AG10803 (cell line): ENCODE measurements at regions not wholly inside any gene's neighbourhood (a gene's known extent, or its start where the extent isn't known, plus 50 kb on each side); places are given as distances from the start of the nearest gene placed in this dataset.

ENCODE experiments used
- DNase-seq: peaks from one replicate; pipeline ENCODE4 v3.0.0; 2010; ENCODE audit warnings: low read depth
- H3K4me3 ChIP-seq: 2 replicates; pipeline ENCODE4 v1.5.1; 2011; ENCODE audit warnings: mild to moderate bottlenecking, low read length, control low read depth
- TF ChIP-seq, protein P1 (sequence below): conservative IDR thresholded peaks from 2 replicates; pipeline ENCODE4 v1.5.1; 2011; ENCODE audit warnings: mild to moderate bottlenecking, low read length, control low read depth, inconsistent platforms

DNA sequence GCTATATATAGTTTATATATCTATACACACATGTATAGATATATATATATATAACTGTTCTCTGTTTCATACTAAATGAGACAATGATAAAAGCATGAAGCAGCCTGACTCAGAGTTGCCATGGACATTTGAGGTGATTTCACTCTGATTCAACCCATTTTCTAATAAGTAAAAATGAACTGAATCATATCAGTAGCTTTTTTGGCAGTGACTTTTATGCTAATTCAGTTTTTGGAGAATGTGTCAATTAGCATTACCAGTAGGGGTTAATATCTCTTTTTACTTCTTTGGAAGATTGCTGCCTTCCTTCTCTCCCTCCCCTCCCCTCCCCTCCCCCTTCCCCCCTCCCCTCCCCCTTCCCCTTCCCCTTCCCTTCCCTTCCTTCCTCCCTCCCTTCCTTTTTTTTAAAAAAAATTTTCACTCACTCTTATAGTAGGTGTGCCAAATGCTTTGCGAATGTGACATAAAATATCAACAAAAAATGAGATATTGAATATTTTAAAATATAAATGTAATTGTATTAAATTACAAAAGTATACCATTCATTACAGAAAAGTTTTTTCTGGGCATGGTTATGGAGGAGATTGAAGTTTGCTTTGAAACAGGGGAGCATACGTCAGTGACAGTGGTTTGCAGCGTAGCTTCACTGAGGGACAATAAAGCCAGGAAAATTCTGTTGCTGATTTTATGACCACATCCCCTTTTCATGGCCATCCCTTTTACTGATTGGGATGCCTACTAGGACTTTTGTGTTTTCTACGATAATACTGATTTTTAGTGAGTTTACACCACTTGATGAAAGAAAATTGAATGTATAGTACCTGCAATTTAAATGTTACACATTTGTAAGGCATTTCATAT is 64.0 kb upstream of the KLF6 start:
- peak; percentile 63 for DNase-seq
- TF ChIP-seq, protein P1, sequence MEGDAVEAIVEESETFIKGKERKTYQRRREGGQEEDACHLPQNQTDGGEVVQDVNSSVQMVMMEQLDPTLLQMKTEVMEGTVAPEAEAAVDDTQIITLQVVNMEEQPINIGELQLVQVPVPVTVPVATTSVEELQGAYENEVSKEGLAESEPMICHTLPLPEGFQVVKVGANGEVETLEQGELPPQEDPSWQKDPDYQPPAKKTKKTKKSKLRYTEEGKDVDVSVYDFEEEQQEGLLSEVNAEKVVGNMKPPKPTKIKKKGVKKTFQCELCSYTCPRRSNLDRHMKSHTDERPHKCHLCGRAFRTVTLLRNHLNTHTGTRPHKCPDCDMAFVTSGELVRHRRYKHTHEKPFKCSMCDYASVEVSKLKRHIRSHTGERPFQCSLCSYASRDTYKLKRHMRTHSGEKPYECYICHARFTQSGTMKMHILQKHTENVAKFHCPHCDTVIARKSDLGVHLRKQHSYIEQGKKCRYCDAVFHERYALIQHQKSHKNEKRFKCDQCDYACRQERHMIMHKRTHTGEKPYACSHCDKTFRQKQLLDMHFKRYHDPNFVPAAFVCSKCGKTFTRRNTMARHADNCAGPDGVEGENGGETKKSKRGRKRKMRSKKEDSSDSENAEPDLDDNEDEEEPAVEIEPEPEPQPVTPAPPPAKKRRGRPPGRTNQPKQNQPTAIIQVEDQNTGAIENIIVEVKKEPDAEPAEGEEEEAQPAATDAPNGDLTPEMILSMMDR = no peak
- no peak overlapping the region for H3K4me3 ChIP-seq

DNA sequence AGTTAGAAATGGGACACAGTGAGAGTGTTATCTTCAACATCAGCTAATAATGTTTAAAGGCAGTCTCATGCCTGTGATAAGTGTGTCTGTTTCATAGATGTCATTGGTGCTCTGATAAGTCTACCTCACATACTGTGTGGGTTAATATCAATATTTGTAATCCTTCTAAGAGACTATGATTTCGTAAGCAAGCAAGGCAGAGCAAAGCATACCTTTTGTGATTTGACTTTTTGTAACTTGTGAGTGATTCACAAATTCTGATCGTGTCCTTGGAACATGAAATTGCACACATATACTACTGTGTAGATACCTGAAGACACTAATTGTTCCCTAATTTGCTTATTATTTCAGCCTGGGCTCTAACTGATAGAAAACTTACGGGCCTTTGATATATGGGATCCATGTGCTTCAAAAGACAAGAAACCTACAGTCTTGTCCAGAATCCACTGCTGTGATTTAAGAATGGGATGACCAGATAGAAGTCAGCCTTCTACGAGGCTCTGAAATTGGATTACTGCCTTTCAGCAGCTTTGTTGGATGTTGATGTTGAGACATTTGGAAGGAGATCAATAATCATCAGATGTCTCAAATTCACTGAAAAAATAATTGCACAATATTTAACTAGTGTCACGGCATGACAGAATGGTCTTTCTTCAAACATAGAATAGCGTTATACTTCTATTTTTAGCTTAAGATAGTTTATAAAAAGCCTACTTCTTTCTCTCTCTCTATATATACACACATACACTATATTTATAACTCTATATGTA is 63.2 kb upstream of the KLF6 start:
- no peak overlapping the region for H3K4me3 ChIP-seq
- TF ChIP-seq, protein P1 = no peak
- peak; percentile 74 for DNase-seq

DNA sequence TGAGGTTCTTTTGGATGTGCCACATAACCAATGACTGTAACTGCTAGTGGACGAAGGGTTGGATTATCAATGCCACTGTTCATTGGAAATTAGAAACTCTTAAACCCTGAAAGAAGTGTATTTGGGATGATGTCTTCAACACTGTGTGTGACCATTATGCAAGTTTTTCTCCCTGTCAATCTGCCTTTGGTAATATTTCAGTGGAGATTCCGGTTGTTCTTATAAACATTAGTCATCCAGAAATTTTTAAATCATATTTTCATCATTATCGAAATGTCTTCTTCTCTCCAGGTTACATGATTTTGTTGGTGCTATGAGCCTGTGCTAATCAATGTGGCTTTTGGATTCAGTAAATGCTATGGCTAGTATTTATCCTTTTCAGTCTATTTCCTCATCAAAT is 61.7 kb upstream of the KLF6 start:
- no peak overlapping the region for H3K4me3 ChIP-seq
- TF ChIP-seq, protein P1 = no peak
- DNase-seq = no peak

DNA sequence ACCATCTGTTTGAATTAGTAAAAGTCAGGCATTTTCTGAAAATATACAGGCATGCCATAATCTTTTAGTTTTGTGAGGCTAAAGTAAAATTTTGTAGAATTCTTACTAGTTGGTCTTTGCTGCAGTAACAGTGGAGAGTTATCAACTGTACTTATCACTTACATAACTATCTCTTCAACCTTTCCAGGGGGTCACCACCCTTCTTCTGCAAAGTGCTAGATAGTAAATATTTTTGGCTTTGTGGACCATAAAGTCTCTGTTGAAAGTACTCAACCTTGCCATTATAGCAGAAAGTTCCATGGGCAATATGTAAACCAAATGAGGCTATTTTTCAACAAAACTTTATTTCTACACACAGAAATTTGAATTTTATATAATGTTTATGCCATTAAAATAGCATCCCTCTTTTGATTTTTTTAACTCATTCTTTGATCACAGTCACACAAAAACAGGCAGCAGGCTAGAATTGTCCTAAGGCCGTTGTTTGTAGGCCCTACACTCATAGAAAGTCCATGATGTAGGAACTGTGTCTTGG is 59.5 kb upstream of the KLF6 start:
- no peak for DNase-seq
- TF ChIP-seq, protein P1 = no peak
- H3K4me3 ChIP-seq = no peak overlapping the region

DNA sequence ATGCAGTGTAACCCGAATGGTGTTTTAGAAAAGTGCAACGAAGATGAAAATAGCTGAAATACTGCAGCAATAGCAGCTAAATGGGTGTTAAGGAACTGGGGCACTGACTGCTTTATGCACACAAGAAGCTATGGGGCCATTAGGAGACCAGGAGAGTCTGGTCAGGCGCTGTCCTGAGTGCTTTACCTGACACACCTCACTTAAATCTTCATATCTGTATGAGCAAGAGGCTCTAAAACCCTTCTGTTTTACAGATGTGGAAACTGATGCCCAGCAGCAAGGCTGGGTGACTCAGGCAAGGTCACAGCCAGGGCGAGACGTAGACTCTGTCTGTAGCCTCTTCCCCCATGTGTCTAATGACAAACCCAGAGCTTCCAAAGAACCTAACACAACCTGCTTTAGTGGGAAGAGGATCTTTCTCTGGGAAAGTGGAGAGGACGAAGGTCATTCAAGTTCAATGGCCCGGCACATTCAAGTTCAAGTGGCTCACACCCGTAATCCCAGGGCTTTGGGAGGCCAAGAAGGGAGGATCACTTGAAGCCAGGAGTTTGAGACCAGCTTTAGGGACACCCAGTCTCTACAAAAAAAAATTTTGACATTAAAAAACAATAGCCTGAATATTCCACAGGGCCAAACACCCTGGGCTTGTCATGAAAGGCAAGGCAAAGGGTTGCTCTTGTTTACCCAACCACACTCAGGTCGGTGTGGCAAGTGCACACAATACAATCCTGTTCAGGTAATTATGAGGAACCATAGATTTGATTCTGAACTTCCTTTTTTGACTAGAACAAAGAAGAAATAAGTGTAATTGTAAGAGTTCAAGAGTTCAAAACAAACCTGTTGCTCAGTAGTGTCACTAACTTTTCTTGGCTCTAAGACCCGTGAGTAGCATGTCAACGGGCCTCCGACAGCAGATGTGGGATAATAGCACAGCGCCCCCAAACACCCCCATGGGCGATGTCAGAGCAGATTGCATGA is 53.7 kb upstream of the KLF6 start:
- no peak for DNase-seq
- TF ChIP-seq, protein P1 = no peak
- H3K4me3 ChIP-seq = no peak overlapping the region

DNA sequence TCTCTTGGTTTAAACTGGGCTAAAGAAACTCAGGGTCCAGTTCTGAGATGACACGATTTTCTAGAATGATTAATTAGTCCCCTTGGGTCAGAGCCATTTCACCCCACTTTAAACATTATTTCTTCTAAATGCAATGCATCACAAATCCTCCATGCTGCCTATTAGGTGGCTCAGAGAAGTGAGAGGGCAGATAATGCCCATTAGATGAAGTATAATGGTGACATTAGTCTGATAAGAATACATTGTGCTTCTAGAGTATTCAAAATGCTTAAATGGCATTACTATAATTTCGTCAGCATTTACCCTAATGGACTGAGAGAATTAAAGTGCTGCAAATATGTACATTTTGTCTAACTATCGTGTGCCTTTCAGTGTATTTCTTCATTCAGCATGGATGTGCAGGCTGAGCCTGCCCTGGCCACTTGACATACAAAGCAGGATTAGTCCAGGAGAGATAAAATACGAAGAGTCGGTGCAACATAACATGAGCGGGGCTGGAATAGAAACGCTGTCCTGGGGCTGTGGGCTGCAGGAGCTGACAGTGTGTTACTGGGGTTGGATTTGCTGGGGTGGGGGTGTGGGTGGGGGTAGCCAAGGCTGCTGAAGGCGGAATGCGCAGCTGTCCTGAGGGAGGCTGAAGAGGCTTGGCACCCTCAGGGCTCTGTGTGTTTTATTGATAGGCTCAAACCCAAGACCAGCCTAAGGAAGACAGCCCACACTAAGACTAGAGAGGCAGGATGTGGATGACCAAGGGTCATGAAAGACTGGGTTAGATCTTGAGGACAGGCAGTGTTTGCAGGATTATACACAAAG is 52.8 kb upstream of the KLF6 start:
- DNase-seq = no peak
- no peak overlapping the region for H3K4me3 ChIP-seq
- TF ChIP-seq, protein P1 = no peak
